ENCODE measurements at regions not wholly inside any gene's neighbourhood (a gene's known extent, or its start where the extent isn't known, plus 50 kb on each side); places are given as distances from the start of the nearest gene placed in this dataset.

GRCh38 chr10:133006806-133007205 is 64.4 kb upstream of the CFAP46 start:
- TF ChIP-seq POLR2A (IDR thresholded peaks at IDR 0.05) = no peak
- TF ChIP-seq, protein P1, sequence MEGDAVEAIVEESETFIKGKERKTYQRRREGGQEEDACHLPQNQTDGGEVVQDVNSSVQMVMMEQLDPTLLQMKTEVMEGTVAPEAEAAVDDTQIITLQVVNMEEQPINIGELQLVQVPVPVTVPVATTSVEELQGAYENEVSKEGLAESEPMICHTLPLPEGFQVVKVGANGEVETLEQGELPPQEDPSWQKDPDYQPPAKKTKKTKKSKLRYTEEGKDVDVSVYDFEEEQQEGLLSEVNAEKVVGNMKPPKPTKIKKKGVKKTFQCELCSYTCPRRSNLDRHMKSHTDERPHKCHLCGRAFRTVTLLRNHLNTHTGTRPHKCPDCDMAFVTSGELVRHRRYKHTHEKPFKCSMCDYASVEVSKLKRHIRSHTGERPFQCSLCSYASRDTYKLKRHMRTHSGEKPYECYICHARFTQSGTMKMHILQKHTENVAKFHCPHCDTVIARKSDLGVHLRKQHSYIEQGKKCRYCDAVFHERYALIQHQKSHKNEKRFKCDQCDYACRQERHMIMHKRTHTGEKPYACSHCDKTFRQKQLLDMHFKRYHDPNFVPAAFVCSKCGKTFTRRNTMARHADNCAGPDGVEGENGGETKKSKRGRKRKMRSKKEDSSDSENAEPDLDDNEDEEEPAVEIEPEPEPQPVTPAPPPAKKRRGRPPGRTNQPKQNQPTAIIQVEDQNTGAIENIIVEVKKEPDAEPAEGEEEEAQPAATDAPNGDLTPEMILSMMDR (IDR thresholded peaks at IDR 0.05) = no peak
